Progenitor cell of endocrine pancreas (in vitro differentiated cells): ENCODE measurements at regions not wholly inside any gene's neighbourhood (a gene's known extent, or its start where the extent isn't known, plus 50 kb on each side); places are given as distances from the start of the nearest gene placed in this dataset.

Source experiments
- DNase-seq: peaks from one replicate; pipeline ENCODE4 v3.0.0; 2021; ENCODE audit warnings: low spot score; ENCODE audit not compliant: unreplicated experiment
- H3K27ac Mint-ChIP-seq: 2 replicates; pipeline ENCODE4 v1.8.0; 2021; ENCODE audit warnings: mild to moderate bottlenecking, moderate library complexity, mixed read lengths
- H3K27me3 Mint-ChIP-seq: 2 replicates; pipeline ENCODE4 v1.8.0; 2021; ENCODE audit warnings: mixed read lengths
- H3K36me3 Mint-ChIP-seq: 2 replicates; pipeline ENCODE4 v1.8.0; 2022; ENCODE audit warnings: mixed read lengths; ENCODE audit not compliant: insufficient read depth
- H3K4me1 Mint-ChIP-seq: 2 replicates; pipeline ENCODE4 v1.8.0; 2021; ENCODE audit warnings: low read depth, mixed read lengths
- H3K4me3 Mint-ChIP-seq: 2 replicates; pipeline ENCODE4 v1.8.0; 2021; ENCODE audit warnings: low read depth, mild to moderate bottlenecking, moderate library complexity, mixed read lengths
- H3K9me3 Mint-ChIP-seq: 2 replicates; pipeline ENCODE4 v1.8.0; 2021; ENCODE audit warnings: low read depth, mixed read lengths
- CTCF ChIP-seq: fragments of 200-600 bp; sonication (generic); IDR thresholded peaks from one replicate; pipeline ENCODE4 v1.5.0; 2021; ENCODE audit warnings: antibody characterized with exemption, mild to moderate bottlenecking; ENCODE audit not compliant: unreplicated experiment

- Mint-ChIP-seq H3K9me3 (no peaks in the 10 kb centered on the region), H3K4me1 (peaks cover 4% of the 10 kb centered on the region), H3K4me3 (no peak overlapping the region), H3K27ac (no peak overlapping the region), H3K36me3 (no peaks in the 10 kb centered on the region), H3K27me3 (peaks cover 2% of the 10 kb centered on the region)
- DNase-seq: no peak
- TF ChIP-seq CTCF: no peak
Measured at GRCh38 chr14:66085224-66085623, 400.9 kb upstream of the CCDC196 start.

GRCh38 chr14:66085665-66086064, 400.5 kb upstream of the CCDC196 start:
- Mint-ChIP-seq H3K9me3 (no peaks in the 10 kb centered on the region), H3K4me1 (peaks cover 4% of the 10 kb centered on the region), H3K4me3 (no peak overlapping the region), H3K27me3 (peaks cover 2% of the 10 kb centered on the region), H3K27ac (no peak overlapping the region), H3K36me3 (no peaks in the 10 kb centered on the region)
- TF ChIP-seq CTCF: no peak
- DNase-seq: no peak

GRCh38 chr14:66087231-66087630, 398.9 kb upstream of the CCDC196 start:
- Mint-ChIP-seq H3K9me3 (no peaks in the 10 kb centered on the region), H3K36me3 (no peaks in the 10 kb centered on the region), H3K4me3 (no peak overlapping the region), H3K27me3 (peaks cover 5% of the 10 kb centered on the region), H3K4me1 (peaks cover 4% of the 10 kb centered on the region), H3K27ac (no peak overlapping the region)
- no peak for DNase-seq
- TF ChIP-seq CTCF: no peak

GRCh38 chr14:66088656-66089055, 397.5 kb upstream of the CCDC196 start:
- no peaks in the 10 kb centered on the region for H3K4me1 Mint-ChIP-seq
- no peak overlapping the region for H3K4me3 Mint-ChIP-seq
- H3K27ac Mint-ChIP-seq: no peak overlapping the region
- TF ChIP-seq CTCF: no peak
- DNase-seq: no peak
- H3K36me3 Mint-ChIP-seq: no peaks in the 10 kb centered on the region
- no peaks in the 10 kb centered on the region for H3K9me3 Mint-ChIP-seq
- peaks cover 5% of the 10 kb centered on the region for H3K27me3 Mint-ChIP-seq

GRCh38 chr14:66092206-66092605, 394.0 kb upstream of the CCDC196 start:
- Mint-ChIP-seq H3K27me3 (peaks cover 8% of the 10 kb centered on the region), H3K4me1 (no peaks in the 10 kb centered on the region), H3K4me3 (no peak overlapping the region), H3K36me3 (no peaks in the 10 kb centered on the region), H3K27ac (no peak overlapping the region), H3K9me3 (no peaks in the 10 kb centered on the region)
- DNase-seq: no peak
- no peak for TF ChIP-seq CTCF
